NB4 (cell line): ENCODE measurements at regions not wholly inside any gene's neighbourhood (a gene's known extent, or its start where the extent isn't known, plus 50 kb on each side); places are given as distances from the start of the nearest gene placed in this dataset.

Source experiments
- MAX ChIP-seq: IDR thresholded peaks from 2 replicates; pipeline ENCODE4 v1.6.1; 2011; ENCODE audit warnings: low read depth, low read length
- MYC ChIP-seq: IDR thresholded peaks from 2 replicates; pipeline ENCODE4 v1.6.1; 2011; ENCODE audit warnings: low read depth, low read length
- POLR2A ChIP-seq: IDR thresholded peaks from 2 replicates; pipeline ENCODE4 v1.6.1; 2011; ENCODE audit warnings: mild to moderate bottlenecking; ENCODE audit not compliant: insufficient read length; ENCODE audit errors: extremely low read depth
- TF ChIP-seq, protein P1 (sequence below): IDR thresholded peaks from one replicate; pipeline ENCODE4 v1.5.1; 2012; ENCODE audit warnings: low read depth, low read length

- TF ChIP-seq, protein P1, sequence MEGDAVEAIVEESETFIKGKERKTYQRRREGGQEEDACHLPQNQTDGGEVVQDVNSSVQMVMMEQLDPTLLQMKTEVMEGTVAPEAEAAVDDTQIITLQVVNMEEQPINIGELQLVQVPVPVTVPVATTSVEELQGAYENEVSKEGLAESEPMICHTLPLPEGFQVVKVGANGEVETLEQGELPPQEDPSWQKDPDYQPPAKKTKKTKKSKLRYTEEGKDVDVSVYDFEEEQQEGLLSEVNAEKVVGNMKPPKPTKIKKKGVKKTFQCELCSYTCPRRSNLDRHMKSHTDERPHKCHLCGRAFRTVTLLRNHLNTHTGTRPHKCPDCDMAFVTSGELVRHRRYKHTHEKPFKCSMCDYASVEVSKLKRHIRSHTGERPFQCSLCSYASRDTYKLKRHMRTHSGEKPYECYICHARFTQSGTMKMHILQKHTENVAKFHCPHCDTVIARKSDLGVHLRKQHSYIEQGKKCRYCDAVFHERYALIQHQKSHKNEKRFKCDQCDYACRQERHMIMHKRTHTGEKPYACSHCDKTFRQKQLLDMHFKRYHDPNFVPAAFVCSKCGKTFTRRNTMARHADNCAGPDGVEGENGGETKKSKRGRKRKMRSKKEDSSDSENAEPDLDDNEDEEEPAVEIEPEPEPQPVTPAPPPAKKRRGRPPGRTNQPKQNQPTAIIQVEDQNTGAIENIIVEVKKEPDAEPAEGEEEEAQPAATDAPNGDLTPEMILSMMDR: no peak
- TF ChIP-seq POLR2A (no peak), MAX (no peak), MYC (no peak)
These were observed 1288.6 kb upstream of the EYS start for GRCh38 chr6:66995669-66996068.
